Psoas muscle (tissue), 7 donors: ENCODE measurements at regions not wholly inside any gene's neighbourhood (a gene's known extent, or its start where the extent isn't known, plus 50 kb on each side); places are given as distances from the start of the nearest gene placed in this dataset.

Experiments
- ATAC-seq, 4 donors: fragments of 200-7000 bp; cut with Tn5 transposase; one replicate each; pipeline ENCODE4 v1.9.1; 2020; ENCODE audit warnings: moderate library complexity in 3 of 4, mild to moderate bottlenecking in 2 of 4
- DNase-seq, 2 donors: peaks; one replicate each; pipeline ENCODE4 v3.0.0-alpha.2; 2020
- H3K27ac ChIP-seq: fragments of 200-600 bp; one replicate; pipeline ENCODE4 v1.8.0; 2022
- H3K27me3 ChIP-seq, 3 donors: fragments of 200-600 bp in 1 of 3; one replicate each; pipeline versions ENCODE4 v1.6.1 to v1.8.0; 2013 to 2022; ENCODE audit warnings: low read length in 2 of 3, mild to moderate bottlenecking in 2 of 3, moderate library complexity in 1 of 3; ENCODE audit not compliant: insufficient read depth in 3 of 3
- H3K36me3 ChIP-seq, 2 donors: fragments of 200-600 bp in 1 of 2; one replicate each; pipeline versions ENCODE4 v1.6.1 to v1.8.0; 2013 to 2022; ENCODE audit warnings: low read depth in 1 of 2, mild to moderate bottlenecking in 1 of 2, moderate library complexity in 1 of 2; ENCODE audit not compliant: insufficient read depth in 1 of 2
- H3K4me1 ChIP-seq: fragments of 200-600 bp; one replicate; pipeline ENCODE4 v1.8.0; 2022
- H3K4me3 ChIP-seq: fragments of 200-600 bp; one replicate; pipeline ENCODE4 v1.8.0; 2022; ENCODE audit warnings: mild to moderate bottlenecking
- H3K9me3 ChIP-seq: fragments of 200-600 bp; one replicate; pipeline ENCODE4 v1.8.0; 2022
- CTCF ChIP-seq: fragments of 200-600 bp; IDR thresholded peaks from one replicate; pipeline ENCODE4 v1.8.0; 2022; ENCODE audit warnings: antibody characterized with exemption
- WGBS, 3 donors: extraction: QIAGEN DNeasy Blood & Tissue Kit; methylation state at CpG; one replicate each; pipeline versions ENCODE4 v1.1.6 to v1.1.7; 2013; 5-methylcytosine and 5-hydroxymethylcytosine counted together
- intact Hi-C, 2 donors: fragments of 100-400 bp; cut with DNase I; formaldehyde crosslinking; loops; one replicate each; pipeline versions ENCODE4 v1.11.0 to v1.14.2; 2022
- donor health status: healthy with polysubstance abuse.
- donor health status: DM: no; HTN: no; CAD: no; lungs with moderate emphysema.
- donor health status: Bipolar disorder and iron deficiency.
- donor health status: healthy.
- donor health status: DM: yes; HTN: yes; CAD: no.
- donor health status: DM: no; HTN: no; CAD: no.
- donor health status: DM: yes; HTN: yes; CAD: no.

- DNase-seq: no peak
- H3K27me3 ChIP-seq: no peaks in the 10 kb centered on the region
- no peak overlapping the region for H3K4me3 ChIP-seq
- H3K4me1 ChIP-seq: no peaks in the 10 kb centered on the region
- no peaks in the 10 kb centered on the region for H3K9me3 ChIP-seq
- no peaks in the 10 kb centered on the region for H3K36me3 ChIP-seq
- TF ChIP-seq CTCF: no peak
- 90 to 94% (median 92%) methylated on average over 1 of the region's 1 CpG for WGBS, 3 donors
- no peak overlapping the region for H3K27ac ChIP-seq
- intact Hi-C loops: no loop called here
- no peak for ATAC-seq
Measured at GRCh38 chr1:70490153-70490552, 79.1 kb downstream of the CTH start.

- H3K27ac ChIP-seq: no peak overlapping the region
- no peaks in the 10 kb centered on the region for H3K36me3 ChIP-seq
- ATAC-seq (no peak), DNase-seq (no peak)
- intact Hi-C loops: no loop called here
- no peaks in the 10 kb centered on the region for H3K4me1 ChIP-seq
- no peaks in the 10 kb centered on the region for H3K9me3 ChIP-seq
- 32 to 41% (median 34%) methylated on average over 2 of the region's 2 CpGs for WGBS, 3 donors
- TF ChIP-seq CTCF: no peak
- H3K4me3 ChIP-seq: no peak overlapping the region
- H3K27me3 ChIP-seq: no peaks in the 10 kb centered on the region
Measured at GRCh38 chr1:70495370-70495769, 84.3 kb downstream of the CTH start.

- H3K27me3 ChIP-seq: no peaks in the 10 kb centered on the region
- no peak overlapping the region for H3K4me3 ChIP-seq
- WGBS, 3 donors: 75 to 77% (median 76%) methylated on average over 2 of the region's 2 CpGs
- ATAC-seq (no peak), DNase-seq (no peak)
- no peaks in the 10 kb centered on the region for H3K9me3 ChIP-seq
- H3K27ac ChIP-seq: no peak overlapping the region
- no peak for TF ChIP-seq CTCF
- no peaks in the 10 kb centered on the region for H3K4me1 ChIP-seq
- intact Hi-C loops: no loop called here
- H3K36me3 ChIP-seq: no peaks in the 10 kb centered on the region
Measured at GRCh38 chr1:70496181-70496580, 85.1 kb downstream of the CTH start.

GRCh38 chr1:70497152-70497551 is 86.1 kb downstream of the CTH start:
- Histone ChIP-seq H3K27ac (no peak overlapping the region), H3K9me3 (no peaks in the 10 kb centered on the region), H3K4me1 (no peaks in the 10 kb centered on the region), H3K4me3 (no peak overlapping the region), H3K36me3 (no peaks in the 10 kb centered on the region), H3K27me3 (no peaks in the 10 kb centered on the region)
- intact Hi-C loops: no loop called here
- 62 to 76% (median 68%) methylated on average over 3 of the region's 3 CpGs for WGBS, 3 donors
- no peak for TF ChIP-seq CTCF
- ATAC-seq (no peak), DNase-seq (no peak)

GRCh38 chr1:70498666-70499065 is 87.6 kb downstream of the CTH start:
- no peak overlapping the region for H3K27ac ChIP-seq
- WGBS, 3 donors: 27 to 34% (median 34%) methylated on average over 2 of the region's 2 CpGs

More at GRCh38 chr1:70498666-70499065, 87.6 kb downstream of the CTH start:
- Histone ChIP-seq H3K4me1 (no peaks in the 10 kb centered on the region), H3K9me3 (no peaks in the 10 kb centered on the region), H3K27me3 (no peaks in the 10 kb centered on the region), H3K4me3 (no peak overlapping the region), H3K36me3 (no peaks in the 10 kb centered on the region)
- intact Hi-C loops: no loop called here
- TF ChIP-seq CTCF: no peak
- no peak for DNase-seq
- ATAC-seq: no peak
